WERI-Rb-1 (cell line): ENCODE measurements at regions not wholly inside any gene's neighbourhood (a gene's known extent, or its start where the extent isn't known, plus 50 kb on each side); places are given as distances from the start of the nearest gene placed in this dataset.

Source experiments
- DNase-seq: peaks from one replicate; pipeline ENCODE4 v3.0.0-alpha.2; 2020
- H3K27ac ChIP-seq: fragments of 250-450 bp; sonication (Bioruptor Pico); 2 replicates; pipeline ENCODE4 v1.5.1; 2020; ENCODE audit warnings: mild to moderate bottlenecking, moderate library complexity
- H3K27me3 ChIP-seq: fragments of 250-450 bp; sonication (Bioruptor Pico); 2 replicates; pipeline ENCODE4 v1.5.1; 2021; ENCODE audit warnings: mild to moderate bottlenecking, low read depth, moderate library complexity; ENCODE audit not compliant: insufficient read depth, severe bottlenecking
- H3K36me3 ChIP-seq: fragments of 250-450 bp; sonication (Bioruptor Pico); 2 replicates; pipeline ENCODE4 v1.5.1; 2020; ENCODE audit warnings: mild to moderate bottlenecking, moderate library complexity
- H3K4me3 ChIP-seq: 2 replicates; pipeline ENCODE4 v1.5.1; 2011; ENCODE audit warnings: low read depth, mild to moderate bottlenecking, control low read depth, low read length
- H3K9me3 ChIP-seq: fragments of 250-450 bp; sonication (Bioruptor Pico); 2 replicates; pipeline ENCODE4 v1.5.1; 2021; ENCODE audit warnings: mild to moderate bottlenecking, moderate library complexity; ENCODE audit not compliant: severe bottlenecking
- TF ChIP-seq, protein P1 (sequence below): IDR thresholded peaks from 2 replicates; pipeline ENCODE4 v1.5.1; 2011; ENCODE audit warnings: low read depth, mild to moderate bottlenecking, control low read depth, inconsistent platforms, low read length

DNA sequence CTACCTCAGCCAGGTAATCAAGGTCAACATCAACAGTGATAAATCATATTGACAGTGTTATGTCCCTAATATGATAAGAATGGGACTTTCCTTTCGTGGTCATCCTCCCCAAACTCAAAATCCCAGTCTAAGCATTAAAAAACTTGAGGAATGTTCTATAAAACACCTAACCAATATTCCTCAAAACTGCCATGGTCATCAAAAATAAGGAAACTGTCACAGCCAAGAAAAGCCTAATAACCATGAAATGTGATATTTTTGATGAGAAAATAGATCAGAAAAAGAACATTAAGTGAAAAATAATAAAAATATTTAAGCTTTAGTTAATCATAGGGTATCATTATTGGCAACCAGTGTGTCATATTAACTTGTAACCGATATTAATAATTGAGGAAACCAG is 232.1 kb upstream of the ATP10B start:
- DNase-seq = no peak
- H3K9me3 ChIP-seq = no peaks in the 10 kb centered on the region

DNA sequence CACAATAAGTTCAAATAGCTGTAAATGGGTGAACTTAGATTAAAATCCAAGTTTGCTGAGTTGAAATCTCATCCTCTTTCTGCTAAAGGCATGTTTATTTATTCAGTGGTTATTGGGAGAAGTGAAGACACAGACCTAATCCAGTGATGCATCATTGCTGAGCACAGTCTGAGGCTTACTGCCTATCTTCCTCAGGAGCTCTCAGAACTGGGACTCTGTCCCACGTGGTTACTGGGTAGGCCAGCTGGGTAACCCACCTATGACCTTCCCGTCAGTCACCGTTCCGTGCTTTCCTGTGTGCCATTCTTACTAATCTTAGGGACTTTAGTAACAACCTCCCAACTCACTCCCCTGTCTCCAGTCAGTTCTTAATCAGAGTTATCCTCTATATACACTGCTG is 226.8 kb upstream of the ATP10B start:
- H3K9me3 ChIP-seq = no peaks in the 10 kb centered on the region
- DNase-seq = no peak
- H3K4me3 ChIP-seq = no peak overlapping the region
- no peaks in the 10 kb centered on the region for H3K36me3 ChIP-seq
- H3K27me3 ChIP-seq = peaks cover 17% of the 10 kb centered on the region
- TF ChIP-seq, protein P1, sequence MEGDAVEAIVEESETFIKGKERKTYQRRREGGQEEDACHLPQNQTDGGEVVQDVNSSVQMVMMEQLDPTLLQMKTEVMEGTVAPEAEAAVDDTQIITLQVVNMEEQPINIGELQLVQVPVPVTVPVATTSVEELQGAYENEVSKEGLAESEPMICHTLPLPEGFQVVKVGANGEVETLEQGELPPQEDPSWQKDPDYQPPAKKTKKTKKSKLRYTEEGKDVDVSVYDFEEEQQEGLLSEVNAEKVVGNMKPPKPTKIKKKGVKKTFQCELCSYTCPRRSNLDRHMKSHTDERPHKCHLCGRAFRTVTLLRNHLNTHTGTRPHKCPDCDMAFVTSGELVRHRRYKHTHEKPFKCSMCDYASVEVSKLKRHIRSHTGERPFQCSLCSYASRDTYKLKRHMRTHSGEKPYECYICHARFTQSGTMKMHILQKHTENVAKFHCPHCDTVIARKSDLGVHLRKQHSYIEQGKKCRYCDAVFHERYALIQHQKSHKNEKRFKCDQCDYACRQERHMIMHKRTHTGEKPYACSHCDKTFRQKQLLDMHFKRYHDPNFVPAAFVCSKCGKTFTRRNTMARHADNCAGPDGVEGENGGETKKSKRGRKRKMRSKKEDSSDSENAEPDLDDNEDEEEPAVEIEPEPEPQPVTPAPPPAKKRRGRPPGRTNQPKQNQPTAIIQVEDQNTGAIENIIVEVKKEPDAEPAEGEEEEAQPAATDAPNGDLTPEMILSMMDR = no peak
- no peak overlapping the region for H3K27ac ChIP-seq

More for the DNA sequence above, 232.1 kb upstream of the ATP10B start:
- Histone ChIP-seq H3K36me3 (no peaks in the 10 kb centered on the region), H3K27me3 (peaks cover 16% of the 10 kb centered on the region), H3K27ac (no peak overlapping the region), H3K4me3 (no peak overlapping the region)
- TF ChIP-seq, protein P1 = no peak

GRCh38 chr5:161077936-161078545 is 226.0 kb upstream of the ATP10B start:
- TF ChIP-seq, protein P1 = no peak
- Histone ChIP-seq H3K27me3 (peaks cover 17% of the 10 kb centered on the region), H3K4me3 (no peak overlapping the region), H3K27ac (no peak overlapping the region), H3K36me3 (no peaks in the 10 kb centered on the region), H3K9me3 (no peaks in the 10 kb centered on the region)
- DNase-seq = no peak

DNA sequence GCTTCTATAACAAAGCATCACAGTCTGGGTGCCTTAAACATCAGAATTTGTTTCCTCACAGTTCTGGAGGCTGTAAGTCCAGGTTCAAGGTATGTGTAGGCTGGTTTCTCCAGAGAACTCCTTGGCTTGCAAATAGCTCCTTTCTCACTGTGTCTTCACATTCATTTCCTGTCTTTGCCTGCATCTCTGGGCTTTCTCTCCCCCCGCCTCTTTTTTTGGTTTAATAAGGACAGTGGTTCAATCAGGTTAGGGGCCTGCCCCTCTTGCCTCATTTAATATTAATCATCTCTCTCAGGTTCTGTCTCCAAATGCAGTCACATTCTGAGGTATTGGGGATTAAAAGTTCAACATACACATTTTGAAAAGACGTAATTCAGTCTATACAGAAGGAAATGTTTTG is 225.5 kb upstream of the ATP10B start:
- DNase-seq = no peak
- Histone ChIP-seq H3K36me3 (no peaks in the 10 kb centered on the region), H3K27me3 (peaks cover 17% of the 10 kb centered on the region), H3K27ac (no peak overlapping the region), H3K9me3 (no peaks in the 10 kb centered on the region), H3K4me3 (no peak overlapping the region)
- TF ChIP-seq, protein P1 = no peak

DNA sequence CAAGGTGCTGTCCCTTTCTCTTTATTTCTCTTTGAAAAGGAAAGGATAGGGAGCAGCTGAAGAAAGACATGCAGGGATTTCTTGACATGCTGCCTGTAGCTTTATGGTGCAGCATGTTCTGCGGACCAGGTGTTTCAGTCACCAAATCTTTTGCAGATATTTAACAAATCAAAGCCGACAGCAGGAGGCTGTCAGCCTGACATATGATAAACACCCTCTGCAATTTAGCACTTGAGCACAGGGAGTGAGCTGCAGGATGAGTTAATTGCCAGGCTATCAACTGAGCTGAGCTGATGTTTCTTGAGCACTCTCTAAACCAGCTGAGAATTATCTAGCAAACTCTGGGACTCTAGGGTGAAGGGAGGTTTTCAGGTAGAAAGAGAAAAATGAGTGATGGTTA is 212.8 kb upstream of the ATP10B start:
- Histone ChIP-seq H3K36me3 (no peaks in the 10 kb centered on the region), H3K4me3 (no peak overlapping the region), H3K9me3 (no peaks in the 10 kb centered on the region), H3K27me3 (peaks cover 17% of the 10 kb centered on the region), H3K27ac (no peak overlapping the region)
- TF ChIP-seq, protein P1 = no peak
- no peak for DNase-seq

DNA sequence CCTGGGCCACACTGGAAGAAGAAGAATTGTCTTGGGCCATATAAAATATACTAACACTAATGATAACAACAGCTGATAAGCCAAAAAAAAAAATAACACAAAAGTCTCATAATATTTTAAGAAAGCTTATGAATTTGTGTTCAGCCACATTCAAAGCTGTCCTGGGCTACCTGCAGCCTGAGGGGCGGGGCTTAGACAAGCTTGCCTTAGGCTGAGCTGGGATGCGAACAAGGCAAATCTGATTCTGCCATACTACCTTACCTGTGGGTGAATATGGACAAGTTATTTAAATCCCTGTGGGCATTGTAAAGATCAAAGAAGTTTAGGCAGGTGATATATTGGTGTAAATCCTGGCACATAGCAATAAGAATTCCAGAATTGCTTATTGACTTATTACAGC is 212.3 kb upstream of the ATP10B start:
- H3K27ac ChIP-seq = no peak overlapping the region
- TF ChIP-seq, protein P1 = no peak
- H3K27me3 ChIP-seq = peaks cover 18% of the 10 kb centered on the region

More for the DNA sequence above, 212.3 kb upstream of the ATP10B start:
- Histone ChIP-seq H3K4me3 (no peak overlapping the region), H3K9me3 (no peaks in the 10 kb centered on the region), H3K36me3 (no peaks in the 10 kb centered on the region)
- DNase-seq = no peak
